H9 (cell line): ENCODE measurements at regions not wholly inside any gene's neighbourhood (a gene's known extent, or its start where the extent isn't known, plus 50 kb on each side); places are given as distances from the start of the nearest gene placed in this dataset.

Experiments used
- DNase-seq: peaks from one replicate; pipeline ENCODE4 v3.0.0-alpha.2; 2017
- H2AFZ ChIP-seq: one replicate; pipeline ENCODE4 v1.6.1; 2013; ENCODE audit warnings: mild to moderate bottlenecking, low read length, control low read depth, moderate library complexity
- H2AK5ac ChIP-seq: 2 replicates; pipeline ENCODE4 v1.6.1; 2013; ENCODE audit warnings: low read length, control low read depth, mixed read lengths; ENCODE audit not compliant: insufficient read length
- H2BK120ac ChIP-seq: one replicate; pipeline ENCODE4 v1.6.1; 2013; ENCODE audit warnings: low read depth, mild to moderate bottlenecking, low read length, control low read depth, inconsistent platforms; ENCODE audit not compliant: poor library complexity, severe bottlenecking
- H2BK12ac ChIP-seq: 2 replicates; pipeline ENCODE4 v1.6.1; 2013; ENCODE audit warnings: low read length, control low read depth, mixed read lengths, low read depth; ENCODE audit not compliant: insufficient read length
- H2BK15ac ChIP-seq: 2 replicates; pipeline ENCODE4 v1.6.1; 2013; ENCODE audit warnings: low read depth, low read length, control low read depth
- H2BK20ac ChIP-seq: one replicate; pipeline ENCODE4 v1.6.1; 2013; ENCODE audit warnings: low read depth, mild to moderate bottlenecking, low read length, control low read depth, inconsistent platforms; ENCODE audit not compliant: poor library complexity, severe bottlenecking
- H2BK5ac ChIP-seq: 2 replicates; pipeline ENCODE4 v1.6.1; 2013; ENCODE audit warnings: low read length, control low read depth, mixed read lengths; ENCODE audit not compliant: insufficient read length
- H3K14ac ChIP-seq: 2 replicates; pipeline ENCODE4 v1.6.1; 2013; ENCODE audit warnings: low read length, control low read depth; ENCODE audit not compliant: insufficient read depth
- H3K18ac ChIP-seq: 2 replicates; pipeline ENCODE4 v1.6.1; 2013; ENCODE audit warnings: low read depth, mild to moderate bottlenecking, mixed read lengths, low read length, control low read depth; ENCODE audit not compliant: insufficient read length
- H3K23ac ChIP-seq: 2 replicates; pipeline ENCODE4 v1.6.1; 2013; ENCODE audit warnings: low read length, control low read depth, mixed read lengths, low read depth; ENCODE audit not compliant: insufficient read length
- H3K23me2 ChIP-seq: 2 replicates; pipeline ENCODE4 v1.6.1; 2013; ENCODE audit warnings: low read depth, mild to moderate bottlenecking, mixed read lengths, low read length, control low read depth; ENCODE audit not compliant: insufficient read length, poor library complexity, severe bottlenecking
- H3K27ac ChIP-seq: 2 replicates; pipeline ENCODE4 v1.5.1; 2013; ENCODE audit warnings: low read length, control low read depth, mixed read lengths, low read depth; ENCODE audit not compliant: insufficient read length
- H3K27me3 ChIP-seq: 2 replicates; pipeline ENCODE4 v1.6.1; 2013; ENCODE audit warnings: low read length, control low read depth, inconsistent platforms; ENCODE audit not compliant: insufficient read depth
- H3K4ac ChIP-seq: 2 replicates; pipeline ENCODE4 v1.6.1; 2013; ENCODE audit warnings: low read depth, mild to moderate bottlenecking, control low read depth, inconsistent platforms, low read length, moderate library complexity
- H3K4me1 ChIP-seq: 2 replicates; pipeline ENCODE4 v1.6.1; 2013; ENCODE audit warnings: low read length, control low read depth, inconsistent platforms; ENCODE audit not compliant: insufficient read depth
- H3K4me2 ChIP-seq: 2 replicates; pipeline ENCODE4 v1.6.1; 2013; ENCODE audit warnings: low read length, control low read depth, mixed read lengths; ENCODE audit not compliant: insufficient read length, insufficient read depth
- H3K56ac ChIP-seq: 2 replicates; pipeline ENCODE4 v1.6.1; 2013; ENCODE audit warnings: low read depth, mild to moderate bottlenecking, mixed read lengths, low read length, control low read depth; ENCODE audit not compliant: insufficient read length
- H3K79me1 ChIP-seq: 2 replicates; pipeline ENCODE4 v1.6.1; 2013; ENCODE audit warnings: low read depth, mild to moderate bottlenecking, moderate library complexity, low read length, control low read depth, inconsistent platforms; ENCODE audit not compliant: insufficient read depth, poor library complexity, severe bottlenecking
- H3K79me2 ChIP-seq: 2 replicates; pipeline ENCODE4 v1.6.1; 2013; ENCODE audit warnings: low read length, control low read depth, inconsistent platforms; ENCODE audit not compliant: insufficient read depth
- H3K9ac ChIP-seq: 2 replicates; pipeline ENCODE4 v1.6.1; 2013; ENCODE audit warnings: low read length, control low read depth, mixed read lengths; ENCODE audit not compliant: insufficient read length; ENCODE audit errors: extremely low read depth
- H3K9me3 ChIP-seq: one replicate; pipeline ENCODE4 v1.6.1; 2013; ENCODE audit warnings: low read depth, low read length, inconsistent platforms; ENCODE audit not compliant: control insufficient read depth
- H3T11ph ChIP-seq: one replicate; pipeline ENCODE4 v1.6.1; 2013; ENCODE audit warnings: mild to moderate bottlenecking, low read length, control low read depth, inconsistent platforms
- H4K20me1 ChIP-seq: one replicate; pipeline ENCODE4 v1.6.1; 2013; ENCODE audit not compliant: control insufficient read depth, insufficient read length, insufficient read depth
- H4K5ac ChIP-seq: 2 replicates; pipeline ENCODE4 v1.6.1; 2013; ENCODE audit warnings: low read depth, mild to moderate bottlenecking, mixed read lengths, low read length, control low read depth; ENCODE audit not compliant: insufficient read length
- H4K8ac ChIP-seq: replicated peaks from 2 replicates; pipeline ENCODE4 v1.6.1; 2013; ENCODE audit warnings: low read length, control low read depth, mixed read lengths, low read depth; ENCODE audit not compliant: insufficient read length
- H4K91ac ChIP-seq: 2 replicates; pipeline ENCODE4 v1.6.1; 2013; ENCODE audit warnings: low read depth, mild to moderate bottlenecking, moderate library complexity, mixed read lengths, low read length, control low read depth; ENCODE audit not compliant: insufficient read length
- H3K27ac Mint-ChIP-seq, 3 experiments: 2 replicates in 2 of 3; 3 replicates in 1 of 3; pipeline ENCODE4 v1.8.0; 2020 to 2021; ENCODE audit warnings: mixed read lengths in 3 of 3, mild to moderate bottlenecking in 1 of 3, moderate library complexity in 1 of 3
- H3K27me3 Mint-ChIP-seq: 2 replicates; pipeline ENCODE4 v1.8.0; 2021; ENCODE audit warnings: low read depth, mild to moderate bottlenecking, moderate library complexity, mixed read lengths
- H3K36me3 Mint-ChIP-seq, 3 experiments: 2 replicates in 2 of 3; 3 replicates in 1 of 3; pipeline ENCODE4 v1.8.0; 2020 to 2021; ENCODE audit warnings: low read depth in 3 of 3, mixed read lengths in 3 of 3; ENCODE audit not compliant: insufficient read depth in 1 of 3
- H3K4me1 Mint-ChIP-seq, 2 experiments: 2 replicates each; pipeline ENCODE4 v1.8.0; 2020; ENCODE audit warnings: mixed read lengths in 2 of 2
- H3K4me3 Mint-ChIP-seq, 2 experiments: 2 replicates in 1 of 2; 3 replicates in 1 of 2; pipeline ENCODE4 v1.8.0; 2020 to 2021; ENCODE audit warnings: mild to moderate bottlenecking in 2 of 2, mixed read lengths in 2 of 2, moderate library complexity in 1 of 2
- H3K9me3 Mint-ChIP-seq, 2 experiments: 2 replicates in 1 of 2; 3 replicates in 1 of 2; pipeline ENCODE4 v1.8.0; 2020; ENCODE audit warnings: mild to moderate bottlenecking in 2 of 2, mixed read lengths in 2 of 2, moderate library complexity in 1 of 2
- WGBS: extraction: QIAGEN DNeasy Blood & Tissue Kit; methylation state at CpG from one replicate; pipeline ENCODE4 v1.1.7; 2013; ENCODE audit warnings: missing lambda C conversion rate, low lambda C conversion rate, mixed read lengths; ENCODE audit not compliant: insufficient read length; ENCODE audit errors: extremely low coverage; 5-methylcytosine and 5-hydroxymethylcytosine counted together
- TF ChIP-seq, protein P1 (sequence below): fragments of 200-600 bp; sonication (generic); conservative IDR thresholded peaks from 3 replicates; pipeline ENCODE4 v1.8.0; 2021; ENCODE audit warnings: antibody characterized with exemption, mild to moderate bottlenecking

DNA sequence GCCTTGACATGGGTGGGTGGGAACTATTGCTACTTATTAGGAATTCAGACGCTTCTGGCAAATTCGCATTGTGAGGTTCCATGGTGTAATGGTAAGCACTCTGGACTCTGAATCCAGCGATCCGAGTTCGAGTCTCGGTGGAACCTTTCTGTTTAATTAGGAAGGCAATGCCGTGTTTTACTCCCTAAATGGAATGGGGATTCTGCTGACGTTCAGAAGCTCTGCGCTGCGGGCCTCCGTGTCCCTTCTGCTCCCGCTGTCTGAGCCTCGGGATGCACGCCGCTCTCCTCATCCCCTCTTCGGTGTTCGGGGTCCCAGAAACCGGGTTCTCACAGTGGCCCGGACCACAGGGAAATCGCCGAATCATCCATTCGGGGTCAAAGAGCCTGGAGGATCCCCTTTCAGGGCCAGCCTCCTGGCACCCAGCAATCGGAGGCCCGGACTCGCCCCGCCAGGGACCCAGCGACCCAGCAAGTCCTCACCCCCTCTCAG, 280.3 kb downstream of the FAM72C start:
- DNase-seq = no peak
- H2AFZ ChIP-seq = no peak overlapping the region

More for the DNA sequence above, 280.3 kb downstream of the FAM72C start:
- Histone ChIP-seq H3K79me1 (no peaks in the 10 kb centered on the region), H3K14ac (no peak overlapping the region), H3T11ph (no peak overlapping the region), H4K20me1 (no peaks in the 10 kb centered on the region), H3K56ac (no peak overlapping the region), H2BK20ac (no peak overlapping the region), H3K27ac (no peak overlapping the region), H3K4me2 (no peak overlapping the region), H3K4me1 (no peaks in the 10 kb centered on the region), H4K5ac (no peak overlapping the region), H2BK15ac (no peak overlapping the region), H2BK5ac (no peak overlapping the region), H3K9me3 (peaks cover 52% of the 10 kb centered on the region), H3K23ac (no peak overlapping the region), H3K79me2 (no peaks in the 10 kb centered on the region), H2AK5ac (no peak overlapping the region), H3K4ac (no peak overlapping the region), H3K9ac (no peak overlapping the region), H2BK12ac (no peak overlapping the region), H3K27me3 (no peaks in the 10 kb centered on the region), H4K91ac (no peak overlapping the region), H2BK120ac (no peak overlapping the region), H4K8ac (no peak overlapping the region), H3K18ac (no peak overlapping the region), H3K23me2 (no peaks in the 10 kb centered on the region)
- H3K4me1 Mint-ChIP-seq = no peaks in the 10 kb centered on the region
- peaks cover 94 to 96% of the 10 kb centered on the region in 2 experiments for H3K9me3 Mint-ChIP-seq
- no peak overlapping the region for H3K4me3 Mint-ChIP-seq
- H3K27me3 Mint-ChIP-seq = peaks cover 2% of the 10 kb centered on the region
- peaks cover 0 to 35% (median 7%) of the 10 kb centered on the region in 3 experiments; a peak in 5 of 7 replicates for H3K36me3 Mint-ChIP-seq
- TF ChIP-seq, protein P1, sequence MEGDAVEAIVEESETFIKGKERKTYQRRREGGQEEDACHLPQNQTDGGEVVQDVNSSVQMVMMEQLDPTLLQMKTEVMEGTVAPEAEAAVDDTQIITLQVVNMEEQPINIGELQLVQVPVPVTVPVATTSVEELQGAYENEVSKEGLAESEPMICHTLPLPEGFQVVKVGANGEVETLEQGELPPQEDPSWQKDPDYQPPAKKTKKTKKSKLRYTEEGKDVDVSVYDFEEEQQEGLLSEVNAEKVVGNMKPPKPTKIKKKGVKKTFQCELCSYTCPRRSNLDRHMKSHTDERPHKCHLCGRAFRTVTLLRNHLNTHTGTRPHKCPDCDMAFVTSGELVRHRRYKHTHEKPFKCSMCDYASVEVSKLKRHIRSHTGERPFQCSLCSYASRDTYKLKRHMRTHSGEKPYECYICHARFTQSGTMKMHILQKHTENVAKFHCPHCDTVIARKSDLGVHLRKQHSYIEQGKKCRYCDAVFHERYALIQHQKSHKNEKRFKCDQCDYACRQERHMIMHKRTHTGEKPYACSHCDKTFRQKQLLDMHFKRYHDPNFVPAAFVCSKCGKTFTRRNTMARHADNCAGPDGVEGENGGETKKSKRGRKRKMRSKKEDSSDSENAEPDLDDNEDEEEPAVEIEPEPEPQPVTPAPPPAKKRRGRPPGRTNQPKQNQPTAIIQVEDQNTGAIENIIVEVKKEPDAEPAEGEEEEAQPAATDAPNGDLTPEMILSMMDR = no peak
- no peak overlapping the region for H3K27ac Mint-ChIP-seq
- WGBS = no CpG with 5 or more reads among the region's 27 CpGs
